ENCODE measurements at regions not wholly inside any gene's neighbourhood (a gene's known extent, or its start where the extent isn't known, plus 50 kb on each side); places are given as distances from the start of the nearest gene placed in this dataset.

DNA sequence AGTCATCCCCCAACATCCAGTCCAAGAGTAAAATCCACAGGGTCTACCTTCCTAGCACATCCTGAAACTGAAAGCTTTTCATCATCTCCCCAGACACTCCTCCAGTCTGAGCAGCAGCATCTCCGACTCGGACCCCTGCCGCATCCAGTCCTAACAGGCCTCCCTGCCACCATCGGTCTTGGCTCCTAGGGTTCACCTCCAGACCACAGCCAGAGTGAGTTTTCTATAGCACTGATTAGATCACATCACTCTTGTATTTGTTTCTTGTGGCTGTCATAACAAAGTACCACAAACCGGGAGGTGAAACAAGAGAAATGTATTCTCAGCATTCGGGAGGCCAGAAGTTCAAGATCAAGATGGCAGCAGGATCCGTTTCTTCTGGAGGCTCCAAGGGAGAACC lies 187.8 kb downstream of the TOMM20 start:
- TF ChIP-seq, protein P1, sequence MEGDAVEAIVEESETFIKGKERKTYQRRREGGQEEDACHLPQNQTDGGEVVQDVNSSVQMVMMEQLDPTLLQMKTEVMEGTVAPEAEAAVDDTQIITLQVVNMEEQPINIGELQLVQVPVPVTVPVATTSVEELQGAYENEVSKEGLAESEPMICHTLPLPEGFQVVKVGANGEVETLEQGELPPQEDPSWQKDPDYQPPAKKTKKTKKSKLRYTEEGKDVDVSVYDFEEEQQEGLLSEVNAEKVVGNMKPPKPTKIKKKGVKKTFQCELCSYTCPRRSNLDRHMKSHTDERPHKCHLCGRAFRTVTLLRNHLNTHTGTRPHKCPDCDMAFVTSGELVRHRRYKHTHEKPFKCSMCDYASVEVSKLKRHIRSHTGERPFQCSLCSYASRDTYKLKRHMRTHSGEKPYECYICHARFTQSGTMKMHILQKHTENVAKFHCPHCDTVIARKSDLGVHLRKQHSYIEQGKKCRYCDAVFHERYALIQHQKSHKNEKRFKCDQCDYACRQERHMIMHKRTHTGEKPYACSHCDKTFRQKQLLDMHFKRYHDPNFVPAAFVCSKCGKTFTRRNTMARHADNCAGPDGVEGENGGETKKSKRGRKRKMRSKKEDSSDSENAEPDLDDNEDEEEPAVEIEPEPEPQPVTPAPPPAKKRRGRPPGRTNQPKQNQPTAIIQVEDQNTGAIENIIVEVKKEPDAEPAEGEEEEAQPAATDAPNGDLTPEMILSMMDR (IDR thresholded peaks at IDR 0.05; ENCODE audit: insufficient read depth, low read depth, low read length) = no peak
- H3K36me3 ChIP-seq (ENCODE audit: control insufficient read depth, insufficient read depth, low read length) = no peaks in the 10 kb centered on the region
- ChIA-PET POLR2A (no interaction called here), CTCF (interaction anchor here (1.1 kb wide), 1 partner anchor 11 kb away, joined by 3 read pairs; no protein-coding TSS in a partner anchor)
- H3K27me3 ChIP-seq (ENCODE audit: control insufficient read depth, insufficient read depth, low read length) = no peaks in the 10 kb centered on the region
- no peak overlapping the region for H3K4me3 ChIP-seq (ENCODE audit: low read depth, low read length)
- no peak for DNase-seq (ENCODE audit: low read depth)

DNA sequence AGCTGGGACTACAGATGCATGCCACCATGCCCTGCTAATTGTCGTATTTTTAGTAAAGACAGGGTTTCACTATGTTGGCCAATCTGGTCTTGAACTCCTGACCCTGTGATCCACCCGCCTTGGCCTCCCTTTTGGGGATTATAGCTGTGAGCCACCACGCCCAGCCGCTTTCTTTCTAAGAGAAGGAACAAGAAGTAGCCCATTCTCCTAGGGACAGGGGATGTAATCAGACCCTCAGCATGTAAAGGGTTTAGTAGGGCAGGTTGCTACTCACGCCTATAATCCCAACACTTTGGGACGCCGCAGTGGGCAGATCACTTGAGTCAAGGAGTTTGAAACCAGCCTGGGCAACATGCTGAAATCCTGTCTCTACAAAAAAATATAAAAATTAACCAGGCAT lies 189.7 kb downstream of the TOMM20 start:
- DNase-seq (ENCODE audit: low read depth) = no peak
- CTCF ChIA-PET = interaction anchor here (1.2 kb wide), 2 partner anchors 9 to 12 kb away, joined by 3 to 5 read pairs; no protein-coding TSS in a partner anchor
- Histone ChIP-seq H3K4me3 (ENCODE audit: low read depth, low read length) (no peak overlapping the region), H3K27me3 (ENCODE audit: control insufficient read depth, insufficient read depth, low read length) (no peaks in the 10 kb centered on the region), H3K36me3 (ENCODE audit: control insufficient read depth, insufficient read depth, low read length) (no peaks in the 10 kb centered on the region)
- POLR2A ChIA-PET = no interaction called here
- TF ChIP-seq, protein P1 (IDR thresholded peaks at IDR 0.05; ENCODE audit: insufficient read depth, low read depth, low read length) = no peak

DNA sequence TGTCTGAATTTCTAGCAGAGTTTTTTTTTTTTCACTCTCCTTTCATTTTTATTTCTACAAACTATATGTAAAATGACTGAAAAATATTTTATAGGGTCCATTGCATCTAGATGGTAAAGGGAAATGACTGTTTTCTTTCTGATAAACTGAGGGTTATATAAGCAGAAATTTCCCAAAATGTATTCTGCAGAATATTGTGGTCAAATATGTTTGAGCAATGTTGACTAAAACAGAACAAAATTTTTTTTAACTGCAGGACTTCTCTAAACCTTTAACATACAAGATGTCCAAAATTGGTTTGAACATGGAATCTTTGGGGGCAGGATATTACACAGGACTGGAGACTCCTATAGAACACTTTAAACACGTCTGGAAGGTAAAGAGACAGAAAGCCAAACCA lies 190.5 kb downstream of the TOMM20 start:
- TF ChIP-seq, protein P1 (IDR thresholded peaks at IDR 0.05; ENCODE audit: insufficient read depth, low read depth, low read length) = no peak
- no peak overlapping the region for H3K4me3 ChIP-seq (ENCODE audit: low read depth, low read length)
- CTCF ChIA-PET = interaction anchor here (1.2 kb wide), 2 partner anchors 8 to 13 kb away, joined by 3 to 5 read pairs; no protein-coding TSS in a partner anchor

DNA sequence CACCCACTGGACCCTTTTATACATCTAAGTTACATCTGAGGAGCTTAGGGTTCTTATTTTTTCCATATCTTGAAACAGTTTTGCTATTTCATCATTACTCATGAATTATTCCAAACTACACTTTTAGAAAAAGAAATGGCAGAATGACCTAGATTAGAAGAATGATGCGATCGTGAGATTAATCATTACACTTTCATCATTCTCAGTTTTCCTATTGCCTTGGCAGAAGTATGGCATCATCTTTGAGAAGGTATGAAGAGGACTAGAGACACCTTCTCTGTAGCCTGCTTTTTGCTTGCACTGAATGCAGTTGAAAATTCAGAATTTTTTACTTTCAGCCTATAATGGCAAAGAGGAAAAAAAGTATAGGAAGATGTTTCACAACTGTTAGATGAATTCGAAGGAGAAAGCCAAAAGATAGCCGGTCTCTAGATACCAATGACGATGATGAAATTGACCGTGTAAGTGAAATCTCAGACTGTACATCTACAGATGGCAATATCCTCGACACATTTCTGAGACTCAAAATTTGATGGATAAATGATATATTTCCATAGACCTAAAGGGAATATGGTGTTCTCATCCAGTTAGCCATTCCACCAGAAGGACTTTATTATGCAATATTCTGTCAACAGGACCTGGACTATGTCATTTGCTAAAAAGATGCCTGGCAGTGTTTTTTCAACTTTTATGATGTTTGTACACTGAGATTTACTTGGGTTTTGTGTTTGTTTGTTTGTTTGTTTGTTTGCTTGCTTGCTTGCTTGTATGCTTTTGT lies 191.8 kb downstream of the TOMM20 start:
- CTCF ChIA-PET = no interaction called here
- H3K4me3 ChIP-seq (ENCODE audit: low read depth, low read length) = no peak overlapping the region
- POLR2A ChIA-PET = no interaction called here
- no peak for DNase-seq (ENCODE audit: low read depth)
- H3K27me3 ChIP-seq (ENCODE audit: control insufficient read depth, insufficient read depth, low read length) = no peaks in the 10 kb centered on the region
- no peaks in the 10 kb centered on the region for H3K36me3 ChIP-seq (ENCODE audit: control insufficient read depth, insufficient read depth, low read length)
- TF ChIP-seq, protein P1 (IDR thresholded peaks at IDR 0.05; ENCODE audit: insufficient read depth, low read depth, low read length) = no peak

More for the DNA sequence above, 190.5 kb downstream of the TOMM20 start:
- POLR2A ChIA-PET = no interaction called here
- no peak for DNase-seq (ENCODE audit: low read depth)
- Histone ChIP-seq H3K36me3 (ENCODE audit: control insufficient read depth, insufficient read depth, low read length) (no peaks in the 10 kb centered on the region), H3K27me3 (ENCODE audit: control insufficient read depth, insufficient read depth, low read length) (no peaks in the 10 kb centered on the region)

DNA sequence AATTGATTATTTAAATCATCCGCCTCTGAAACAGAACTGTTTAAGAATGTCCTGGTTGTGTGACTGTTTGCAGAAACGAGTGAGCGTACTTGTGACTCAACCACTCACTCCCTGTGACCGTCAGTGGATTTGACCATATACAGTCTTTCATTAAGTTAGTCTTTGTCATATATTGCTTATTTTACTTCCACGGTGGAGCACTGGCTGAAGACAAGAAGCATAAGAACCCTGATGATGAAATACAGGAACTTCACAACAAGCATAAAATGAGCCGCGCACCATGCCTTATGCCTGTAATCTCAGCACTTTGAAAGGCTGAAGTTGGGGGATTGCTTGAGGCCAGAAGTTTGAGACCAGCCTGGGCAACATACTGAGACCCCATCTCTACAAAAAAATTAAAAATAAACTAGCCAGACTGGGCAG lies 194.0 kb downstream of the TOMM20 start:
- POLR2A ChIA-PET = no interaction called here

More for the DNA sequence above, 194.0 kb downstream of the TOMM20 start:
- no peaks in the 10 kb centered on the region for H3K36me3 ChIP-seq (ENCODE audit: control insufficient read depth, insufficient read depth, low read length)
- TF ChIP-seq, protein P1 (IDR thresholded peaks at IDR 0.05; ENCODE audit: insufficient read depth, low read depth, low read length) = no peak
- H3K4me3 ChIP-seq (ENCODE audit: low read depth, low read length) = no peak overlapping the region
- no peaks in the 10 kb centered on the region for H3K27me3 ChIP-seq (ENCODE audit: control insufficient read depth, insufficient read depth, low read length)
- CTCF ChIA-PET = no interaction called here
- no peak for DNase-seq (ENCODE audit: low read depth)

All from BJ (cell line).